ENCODE measurements at regions not wholly inside any gene's neighbourhood (a gene's known extent, or its start where the extent isn't known, plus 50 kb on each side); places are given as distances from the start of the nearest gene placed in this dataset.

DNA sequence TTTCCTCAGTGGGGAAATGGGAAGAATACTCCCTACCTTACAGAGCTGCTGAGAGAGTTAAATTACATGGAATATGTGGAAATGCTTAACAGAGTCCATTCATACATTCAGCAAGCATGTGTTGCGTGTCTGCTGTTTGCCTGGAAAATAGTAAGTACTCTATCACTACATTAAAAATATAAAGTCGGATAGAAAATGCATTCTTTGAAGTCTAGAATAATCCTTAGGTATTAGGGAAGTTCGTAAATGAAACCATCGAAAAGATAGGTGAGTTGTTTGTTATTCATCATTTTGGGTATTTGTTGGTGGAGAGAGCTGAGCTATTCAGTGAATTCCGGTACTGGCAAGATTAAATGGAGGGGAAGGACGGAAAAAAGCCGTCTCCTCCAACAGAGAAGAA is 200.1 kb downstream of the OPA1 start:
- TF ChIP-seq, protein P1, sequence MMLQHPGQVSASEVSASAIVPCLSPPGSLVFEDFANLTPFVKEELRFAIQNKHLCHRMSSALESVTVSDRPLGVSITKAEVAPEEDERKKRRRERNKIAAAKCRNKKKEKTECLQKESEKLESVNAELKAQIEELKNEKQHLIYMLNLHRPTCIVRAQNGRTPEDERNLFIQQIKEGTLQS (IDR thresholded peaks at IDR 0.05) = no peak
- TF ChIP-seq, protein P2, sequence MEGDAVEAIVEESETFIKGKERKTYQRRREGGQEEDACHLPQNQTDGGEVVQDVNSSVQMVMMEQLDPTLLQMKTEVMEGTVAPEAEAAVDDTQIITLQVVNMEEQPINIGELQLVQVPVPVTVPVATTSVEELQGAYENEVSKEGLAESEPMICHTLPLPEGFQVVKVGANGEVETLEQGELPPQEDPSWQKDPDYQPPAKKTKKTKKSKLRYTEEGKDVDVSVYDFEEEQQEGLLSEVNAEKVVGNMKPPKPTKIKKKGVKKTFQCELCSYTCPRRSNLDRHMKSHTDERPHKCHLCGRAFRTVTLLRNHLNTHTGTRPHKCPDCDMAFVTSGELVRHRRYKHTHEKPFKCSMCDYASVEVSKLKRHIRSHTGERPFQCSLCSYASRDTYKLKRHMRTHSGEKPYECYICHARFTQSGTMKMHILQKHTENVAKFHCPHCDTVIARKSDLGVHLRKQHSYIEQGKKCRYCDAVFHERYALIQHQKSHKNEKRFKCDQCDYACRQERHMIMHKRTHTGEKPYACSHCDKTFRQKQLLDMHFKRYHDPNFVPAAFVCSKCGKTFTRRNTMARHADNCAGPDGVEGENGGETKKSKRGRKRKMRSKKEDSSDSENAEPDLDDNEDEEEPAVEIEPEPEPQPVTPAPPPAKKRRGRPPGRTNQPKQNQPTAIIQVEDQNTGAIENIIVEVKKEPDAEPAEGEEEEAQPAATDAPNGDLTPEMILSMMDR (IDR thresholded peaks at IDR 0.05 in 2 of 3, conservative IDR thresholded peaks at IDR 0.05 in 1 of 3; ENCODE audit: borderline replicate concordance in 1 of 3, insufficient read depth in 1 of 3, low read depth in 2 of 3, low read length in 2 of 3) = no peak
- TF ChIP-seq ZNF274 (IDR thresholded peaks at IDR 0.05; ENCODE audit: low read depth, low read length) = no peak
- TF ChIP-seq SRF (IDR thresholded peaks at IDR 0.05; ENCODE audit: low read depth) = no peak
- TF ChIP-seq, protein P3, sequence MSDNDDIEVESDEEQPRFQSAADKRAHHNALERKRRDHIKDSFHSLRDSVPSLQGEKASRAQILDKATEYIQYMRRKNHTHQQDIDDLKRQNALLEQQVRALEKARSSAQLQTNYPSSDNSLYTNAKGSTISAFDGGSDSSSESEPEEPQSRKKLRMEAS (IDR thresholded peaks at IDR 0.05) = no peak
- TF ChIP-seq POLR2AphosphoS5 (IDR thresholded peaks at IDR 0.05; ENCODE audit: low read depth, low read length) = no peak
- TF ChIP-seq SIN3A (IDR thresholded peaks at IDR 0.05; ENCODE audit: low read depth) = no peak
- TF ChIP-seq TCF7L2 (IDR thresholded peaks at IDR 0.05; ENCODE audit: borderline replicate concordance, extremely low read depth, insufficient read depth, insufficient read length) = no peak
- no peak for TF ChIP-seq EZH2 (IDR thresholded peaks at IDR 0.05)
